ENCODE measurements at regions not wholly inside any gene's neighbourhood (a gene's known extent, or its start where the extent isn't known, plus 50 kb on each side); places are given as distances from the start of the nearest gene placed in this dataset.

DNA sequence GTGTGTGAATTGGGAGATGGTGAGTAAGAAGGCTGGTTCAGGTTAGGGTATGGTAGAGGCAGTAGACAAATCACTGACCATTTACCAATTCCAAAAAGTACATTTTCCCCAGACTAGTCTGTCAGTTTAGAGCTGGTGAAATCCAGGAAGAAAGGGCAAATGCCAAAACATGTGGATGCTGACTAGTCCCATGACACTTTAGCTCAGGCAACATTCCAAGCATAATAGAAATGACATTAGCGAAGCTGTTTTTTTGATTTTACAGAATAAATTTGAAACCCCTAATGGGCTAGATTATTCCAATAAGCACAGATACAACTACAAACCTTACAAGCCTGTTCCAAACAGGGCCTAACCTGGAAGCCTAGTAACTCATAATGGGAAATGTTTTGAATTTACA is 884.2 kb downstream of the FLRT2 start:
- TF ChIP-seq MAFK (IDR thresholded peaks at IDR 0.05; ENCODE audit: low read depth, low read length) (no peak), POLR2A (IDR thresholded peaks at IDR 0.05; ENCODE audit: low read depth, low read length) (no peak), RCOR1 (IDR thresholded peaks at IDR 0.05; ENCODE audit: insufficient replicate concordance, low read length) (no peak), RFX5 (IDR thresholded peaks at IDR 0.05; ENCODE audit: low read depth, low read length) (no peak)
- TF ChIP-seq, protein P1, sequence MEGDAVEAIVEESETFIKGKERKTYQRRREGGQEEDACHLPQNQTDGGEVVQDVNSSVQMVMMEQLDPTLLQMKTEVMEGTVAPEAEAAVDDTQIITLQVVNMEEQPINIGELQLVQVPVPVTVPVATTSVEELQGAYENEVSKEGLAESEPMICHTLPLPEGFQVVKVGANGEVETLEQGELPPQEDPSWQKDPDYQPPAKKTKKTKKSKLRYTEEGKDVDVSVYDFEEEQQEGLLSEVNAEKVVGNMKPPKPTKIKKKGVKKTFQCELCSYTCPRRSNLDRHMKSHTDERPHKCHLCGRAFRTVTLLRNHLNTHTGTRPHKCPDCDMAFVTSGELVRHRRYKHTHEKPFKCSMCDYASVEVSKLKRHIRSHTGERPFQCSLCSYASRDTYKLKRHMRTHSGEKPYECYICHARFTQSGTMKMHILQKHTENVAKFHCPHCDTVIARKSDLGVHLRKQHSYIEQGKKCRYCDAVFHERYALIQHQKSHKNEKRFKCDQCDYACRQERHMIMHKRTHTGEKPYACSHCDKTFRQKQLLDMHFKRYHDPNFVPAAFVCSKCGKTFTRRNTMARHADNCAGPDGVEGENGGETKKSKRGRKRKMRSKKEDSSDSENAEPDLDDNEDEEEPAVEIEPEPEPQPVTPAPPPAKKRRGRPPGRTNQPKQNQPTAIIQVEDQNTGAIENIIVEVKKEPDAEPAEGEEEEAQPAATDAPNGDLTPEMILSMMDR (conservative IDR thresholded peaks at IDR 0.05; ENCODE audit: low read depth, low read length): no peak
- TF ChIP-seq, protein P2, sequence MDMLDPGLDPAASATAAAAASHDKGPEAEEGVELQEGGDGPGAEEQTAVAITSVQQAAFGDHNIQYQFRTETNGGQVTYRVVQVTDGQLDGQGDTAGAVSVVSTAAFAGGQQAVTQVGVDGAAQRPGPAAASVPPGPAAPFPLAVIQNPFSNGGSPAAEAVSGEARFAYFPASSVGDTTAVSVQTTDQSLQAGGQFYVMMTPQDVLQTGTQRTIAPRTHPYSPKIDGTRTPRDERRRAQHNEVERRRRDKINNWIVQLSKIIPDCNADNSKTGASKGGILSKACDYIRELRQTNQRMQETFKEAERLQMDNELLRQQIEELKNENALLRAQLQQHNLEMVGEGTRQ (IDR thresholded peaks at IDR 0.05; ENCODE audit: low read depth, low read length): no peak

Measured in IMR-90 (cell line).